GM19324 (cell line): ENCODE measurements at regions not wholly inside any gene's neighbourhood (a gene's known extent, or its start where the extent isn't known, plus 50 kb on each side); places are given as distances from the start of the nearest gene placed in this dataset.

Experiments used
- ATAC-seq: cut with Tn5 transposase; IDR thresholded peaks from one replicate; pipeline ENCODE4 v1.9.1; 2021; ENCODE audit warnings: mild to moderate bottlenecking, moderate library complexity; ENCODE audit not compliant: unreplicated experiment, low FRiP score

DNA sequence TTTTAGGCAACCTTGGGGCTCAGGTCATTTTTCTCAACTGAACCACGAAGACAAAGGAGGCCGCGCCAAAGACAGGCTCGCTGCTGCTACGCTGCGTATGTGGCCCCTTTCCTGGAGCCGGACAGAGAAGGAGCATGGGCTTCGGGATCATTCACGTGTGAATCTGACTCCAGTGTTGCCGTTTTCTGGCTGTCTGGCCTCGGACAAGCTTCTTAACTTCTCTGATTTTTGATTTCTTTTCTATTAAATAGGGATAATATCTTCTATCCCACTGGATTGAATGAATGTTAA, 50.8 kb upstream of the ZNF366 start:
- no peak for ATAC-seq

DNA sequence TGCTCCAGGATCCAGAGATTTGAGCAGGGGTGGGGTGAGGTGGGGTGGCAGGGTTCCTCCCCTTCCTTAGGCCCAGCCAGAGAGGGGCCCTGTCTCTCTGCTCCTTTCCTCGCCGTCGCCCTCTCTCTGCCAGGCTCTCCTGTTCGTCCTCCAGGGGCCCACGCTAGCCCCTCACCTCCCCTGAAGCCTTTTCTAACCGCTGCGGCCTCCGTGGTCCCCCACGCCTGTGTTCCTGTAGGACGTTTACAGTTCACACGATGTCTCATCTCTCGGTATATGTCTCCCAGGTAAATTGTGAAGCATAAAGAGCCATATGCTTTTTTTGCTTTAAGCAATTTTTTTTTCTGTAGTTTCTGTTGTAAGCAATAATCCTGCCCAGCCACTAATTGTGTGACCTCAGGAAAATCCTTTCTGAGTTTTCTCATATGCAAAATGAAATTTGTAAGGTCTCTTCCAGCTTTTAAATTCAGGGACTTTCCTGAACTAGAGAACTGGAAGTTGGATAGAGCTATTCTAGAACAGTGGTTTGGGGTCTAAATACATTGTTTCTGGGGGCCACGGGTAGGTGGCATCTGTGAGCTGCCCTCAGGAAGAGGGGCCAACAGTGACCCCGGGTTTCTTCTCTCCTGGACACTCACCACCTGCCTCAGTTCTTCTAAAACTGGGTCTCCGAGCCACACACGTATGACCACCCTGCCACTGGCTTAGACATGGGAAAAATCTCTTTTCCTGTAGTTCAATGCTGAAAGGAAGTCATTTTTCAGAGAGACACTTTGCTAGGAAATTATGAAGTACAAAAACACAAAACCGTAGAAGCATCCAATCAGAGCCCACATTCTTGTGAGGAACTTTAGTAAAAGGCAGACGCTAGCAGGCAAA, 50.2 kb upstream of the ZNF366 start:
- no peak for ATAC-seq
